ENCODE measurements at regions not wholly inside any gene's neighbourhood (a gene's known extent, or its start where the extent isn't known, plus 50 kb on each side); places are given as distances from the start of the nearest gene placed in this dataset.
A peak's percentile ranks its signal among the peaks of the same experiment; 100 is the strongest.

- TF ChIP-seq GATA1 (IDR thresholded peaks at IDR 0.05; ENCODE audit: low read depth, low read length) = no peak
- no peak for TF ChIP-seq POLR2A (IDR thresholded peaks at IDR 0.05; ENCODE audit: low read length)
- no peak for DNase-seq
Measured at GRCh38 chr12:88300931-88301330, 158.8 kb downstream of the TMTC3 start.

- TF ChIP-seq GATA1 (IDR thresholded peaks at IDR 0.05; ENCODE audit: low read depth, low read length) (no peak), POLR2A (IDR thresholded peaks at IDR 0.05; ENCODE audit: low read length) (no peak)
- DNase-seq = no peak
Measured at GRCh38 chr12:88303335-88303734, 161.2 kb downstream of the TMTC3 start.

DNA sequence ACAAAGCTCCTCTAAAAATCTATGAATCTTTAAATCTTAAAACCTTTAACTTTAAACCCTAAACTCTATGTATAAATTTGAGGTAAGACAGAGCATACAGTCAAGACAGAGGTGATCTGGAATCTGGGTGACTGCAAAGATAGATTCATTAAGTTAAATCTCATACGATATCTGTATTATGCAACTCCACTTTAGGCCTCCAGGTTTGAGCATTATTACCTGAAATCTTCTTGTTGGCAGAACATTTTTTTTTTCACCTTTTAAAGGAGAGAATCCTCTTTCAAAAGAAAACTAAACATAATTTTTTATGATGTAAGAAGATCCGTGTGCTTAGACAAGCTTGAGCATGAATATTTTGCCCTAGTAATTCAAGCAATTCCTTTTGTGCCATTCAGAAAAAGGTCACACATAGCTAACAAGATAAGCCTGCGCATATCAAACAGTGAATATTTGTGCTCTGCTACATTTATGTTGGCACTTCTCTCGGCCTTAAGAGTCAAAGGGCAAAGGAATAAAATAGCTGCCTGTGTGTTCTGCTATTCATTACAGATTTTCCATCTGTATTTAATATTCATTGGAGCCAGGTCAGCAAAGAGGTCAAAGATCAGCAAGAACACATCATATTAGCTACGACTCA is 163.3 kb downstream of the TMTC3 start:
- no peak for DNase-seq
- no peak for TF ChIP-seq POLR2A (IDR thresholded peaks at IDR 0.05; ENCODE audit: low read length)
- TF ChIP-seq GATA1 (IDR thresholded peaks at IDR 0.05; ENCODE audit: low read depth, low read length) = no peak

DNA sequence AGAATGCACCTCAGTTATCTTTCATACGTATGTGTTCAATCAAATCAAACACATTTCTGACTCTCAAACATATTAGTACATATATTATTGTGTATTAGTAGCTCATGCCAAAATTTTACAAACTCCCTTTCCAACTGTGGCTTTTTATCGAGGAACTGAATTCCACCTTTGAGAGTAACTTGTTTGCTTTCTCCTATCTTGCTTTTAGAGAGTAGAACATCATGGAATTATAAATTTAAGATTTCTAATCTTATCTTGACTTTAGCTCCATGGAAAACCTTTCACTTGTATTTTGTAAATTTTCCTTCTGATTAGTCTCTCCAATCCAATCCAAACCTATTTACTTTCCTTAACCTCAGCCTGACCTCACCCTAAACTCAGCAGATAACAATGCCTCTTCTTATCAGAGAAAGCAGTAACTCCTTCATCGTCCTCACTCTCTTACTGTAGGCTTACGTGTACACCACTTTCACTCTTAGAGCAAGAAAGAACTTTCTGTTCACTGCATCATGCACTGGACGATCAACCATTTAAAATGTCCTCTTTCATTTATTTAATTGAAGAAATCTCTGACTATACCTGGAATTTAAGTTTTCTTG is 164.5 kb downstream of the TMTC3 start:
- peak in 1 of 2 experiments; percentile 10 for DNase-seq
- TF ChIP-seq GATA1 (IDR thresholded peaks at IDR 0.05; ENCODE audit: low read depth, low read length) (no peak), POLR2A (IDR thresholded peaks at IDR 0.05; ENCODE audit: low read length) (no peak)

DNA sequence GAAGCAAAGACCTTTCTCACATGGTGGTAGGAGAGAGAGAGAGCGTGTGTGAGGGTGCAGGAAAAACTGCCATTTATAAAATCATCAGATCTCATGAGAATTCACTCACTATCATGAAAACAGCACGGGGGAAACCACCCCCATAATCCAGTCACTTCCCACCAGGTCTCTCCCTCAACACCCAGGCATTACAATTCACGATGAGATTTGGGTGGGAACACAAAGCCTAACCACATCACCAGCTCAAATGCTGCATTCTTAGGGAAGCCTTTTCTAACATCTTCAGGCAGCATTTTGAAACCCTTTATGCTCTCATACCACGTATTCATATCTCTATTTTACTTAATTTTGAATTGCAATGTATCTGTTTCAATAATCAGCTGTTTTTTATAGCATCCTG is 165.9 kb downstream of the TMTC3 start:
- DNase-seq = no peak
- TF ChIP-seq GATA1 (IDR thresholded peaks at IDR 0.05; ENCODE audit: low read depth, low read length) (no peak), POLR2A (IDR thresholded peaks at IDR 0.05; ENCODE audit: low read length) (no peak)

GRCh38 chr12:88308825-88309224 is 166.7 kb downstream of the TMTC3 start:
- no peak for DNase-seq
- TF ChIP-seq POLR2A (IDR thresholded peaks at IDR 0.05; ENCODE audit: low read length) (no peak), GATA1 (IDR thresholded peaks at IDR 0.05; ENCODE audit: low read depth, low read length) (no peak)

GRCh38 chr12:88309546-88309945 is 167.4 kb downstream of the TMTC3 start:
- DNase-seq = no peak
- no peak for TF ChIP-seq POLR2A (IDR thresholded peaks at IDR 0.05; ENCODE audit: low read length)
- no peak for TF ChIP-seq GATA1 (IDR thresholded peaks at IDR 0.05; ENCODE audit: low read depth, low read length)

- TF ChIP-seq GATA1 (IDR thresholded peaks at IDR 0.05; ENCODE audit: low read depth, low read length) (no peak), POLR2A (IDR thresholded peaks at IDR 0.05; ENCODE audit: low read length) (no peak)
- DNase-seq = no peak
Measured at GRCh38 chr12:88310069-88310468, 168.0 kb downstream of the TMTC3 start.

DNA sequence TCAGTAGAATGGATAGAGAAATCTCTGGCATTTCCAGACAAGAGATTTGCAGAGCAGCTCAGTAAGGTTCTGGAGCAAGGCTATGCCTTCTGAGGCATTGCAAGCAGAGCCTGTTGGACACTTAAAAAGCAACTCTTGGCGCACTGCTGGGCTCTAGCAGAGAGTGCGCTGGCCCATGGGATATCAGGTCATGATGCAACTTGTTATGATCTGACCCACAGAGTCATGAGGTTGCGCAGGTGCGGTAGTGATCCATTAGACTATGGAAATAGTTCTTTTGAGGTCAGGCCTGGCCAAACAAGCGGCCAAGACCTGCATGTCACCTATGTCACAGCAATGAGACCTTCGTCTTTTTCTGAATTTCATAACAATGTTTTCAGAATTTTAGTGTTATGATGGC is 168.6 kb downstream of the TMTC3 start:
- TF ChIP-seq POLR2A (IDR thresholded peaks at IDR 0.05; ENCODE audit: low read length) (no peak), GATA1 (IDR thresholded peaks at IDR 0.05; ENCODE audit: low read depth, low read length) (no peak)
- no peak for DNase-seq

- TF ChIP-seq GATA1 (IDR thresholded peaks at IDR 0.05; ENCODE audit: low read depth, low read length) = no peak
- TF ChIP-seq POLR2A (IDR thresholded peaks at IDR 0.05; ENCODE audit: low read length) = no peak
- no peak for DNase-seq
Measured at GRCh38 chr12:88313554-88313953, 171.4 kb downstream of the TMTC3 start.

DNA sequence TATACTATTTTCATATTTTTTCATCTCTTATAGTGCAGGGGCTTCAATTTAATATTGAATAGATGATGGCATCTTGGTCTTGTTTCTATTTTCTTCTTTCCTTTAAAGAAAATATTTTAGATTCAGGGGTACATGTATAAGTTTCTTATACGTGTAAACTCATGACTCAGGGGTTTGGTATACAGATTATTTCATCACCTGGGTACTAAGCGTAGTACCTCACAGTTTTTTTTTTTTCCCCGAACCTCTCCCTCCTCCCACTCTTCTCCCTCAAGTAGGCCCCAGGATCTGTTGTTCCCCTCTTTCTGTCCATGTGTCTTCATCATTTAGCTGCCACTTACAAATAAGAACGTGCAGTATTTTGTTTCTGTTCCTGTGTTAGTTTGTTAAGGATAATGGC is 172.6 kb downstream of the TMTC3 start:
- TF ChIP-seq POLR2A (IDR thresholded peaks at IDR 0.05; ENCODE audit: low read length) = no peak
- TF ChIP-seq GATA1 (IDR thresholded peaks at IDR 0.05; ENCODE audit: low read depth, low read length) = no peak
- DNase-seq = no peak

GRCh38 chr12:88318726-88319125 is 176.6 kb downstream of the TMTC3 start:
- TF ChIP-seq POLR2A (IDR thresholded peaks at IDR 0.05; ENCODE audit: low read length) (no peak), GATA1 (IDR thresholded peaks at IDR 0.05; ENCODE audit: low read depth, low read length) (no peak)
- no peak for DNase-seq

DNA sequence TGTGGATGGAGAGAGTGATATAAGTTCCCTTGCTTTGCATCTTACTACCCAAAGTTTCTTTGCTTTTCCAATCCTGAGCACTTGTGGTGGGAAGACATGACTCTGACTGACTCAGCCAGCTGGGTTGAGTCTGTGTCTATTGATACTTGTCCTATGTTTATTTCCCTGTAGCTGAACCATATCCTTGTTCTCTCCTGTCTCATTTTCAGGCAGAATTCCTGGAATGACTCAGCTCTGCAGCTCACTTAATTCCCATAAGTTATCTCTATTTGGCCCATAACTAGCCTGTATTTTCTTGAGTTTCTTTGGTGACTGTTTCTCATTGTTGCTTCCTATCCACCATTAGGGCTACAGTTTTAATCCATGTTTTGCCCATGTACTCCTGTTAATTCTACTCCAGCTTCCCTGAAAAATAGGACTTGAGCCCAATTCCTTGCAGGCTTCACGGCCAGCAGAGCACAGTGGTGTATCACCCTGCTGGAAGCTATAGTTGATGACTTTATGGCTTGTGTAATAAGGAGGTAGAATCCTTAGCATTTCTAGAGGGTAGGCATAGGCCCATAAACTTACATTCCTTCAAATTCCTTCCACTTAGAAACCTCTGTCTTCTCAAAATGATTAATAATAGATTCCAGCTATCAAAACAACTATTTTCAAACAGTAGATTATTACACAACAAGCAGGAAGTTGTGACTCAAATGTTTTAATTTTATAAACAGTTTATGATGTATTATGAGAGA is 183.1 kb downstream of the TMTC3 start:
- DNase-seq = no peak

DNA sequence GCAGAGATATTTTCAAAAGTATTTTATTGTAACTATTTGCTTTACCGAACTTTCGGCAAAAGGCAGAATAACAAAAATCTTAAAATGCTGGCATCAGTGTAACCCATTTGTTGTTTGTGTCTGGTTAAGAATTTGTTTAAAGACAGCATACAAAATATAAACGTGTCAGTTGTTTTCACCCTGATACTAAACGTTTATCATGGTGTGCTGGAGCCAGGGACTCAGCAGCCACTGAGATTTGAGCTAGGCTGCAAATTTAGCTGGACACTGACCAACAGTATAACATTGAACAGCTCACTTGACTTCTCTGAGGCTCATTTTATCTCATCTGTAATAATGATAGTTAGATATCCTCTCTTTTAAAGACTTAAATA is 183.7 kb downstream of the TMTC3 start:
- TF ChIP-seq GATA1 (IDR thresholded peaks at IDR 0.05; ENCODE audit: low read depth, low read length) (no peak), POLR2A (IDR thresholded peaks at IDR 0.05; ENCODE audit: low read length) (no peak)
- DNase-seq = no peak

More for the DNA sequence above, 183.1 kb downstream of the TMTC3 start:
- no peak for TF ChIP-seq GATA1 (IDR thresholded peaks at IDR 0.05; ENCODE audit: low read depth, low read length)
- TF ChIP-seq POLR2A (IDR thresholded peaks at IDR 0.05; ENCODE audit: low read length) = no peak

- no peak for TF ChIP-seq GATA1 (IDR thresholded peaks at IDR 0.05; ENCODE audit: low read depth, low read length)
- TF ChIP-seq POLR2A (IDR thresholded peaks at IDR 0.05; ENCODE audit: low read length) = no peak
- DNase-seq = no peak
Measured at GRCh38 chr12:88327276-88327675, 185.2 kb downstream of the TMTC3 start.

Data from erythroblast (primary cell).